Activated T-helper 1 cell treated with anti-CD3 and anti-CD28 coated beads, Interleukin-2, amount 50 U/mL, for 16 hours (primary cell): ENCODE measurements at regions not wholly inside any gene's neighbourhood (a gene's known extent, or its start where the extent isn't known, plus 50 kb on each side); places are given as distances from the start of the nearest gene placed in this dataset.
"Not testable (repeated sequence)": the region's sequence is repeated elsewhere in the genome, so short reads cannot be mapped to it uniquely, and the experiment has no call there.

Experiments used
- DNase-seq, 2 donors: peaks; one replicate each; pipeline ENCODE4 v3.0.0-alpha.2; 2020; ENCODE audit warnings: low read depth in 1 of 2, low spot score in 1 of 2

GRCh38 chr6:139752086-139752485 is 377.6 kb upstream of the CITED2 start:
- DNase-seq: no peak

DNA sequence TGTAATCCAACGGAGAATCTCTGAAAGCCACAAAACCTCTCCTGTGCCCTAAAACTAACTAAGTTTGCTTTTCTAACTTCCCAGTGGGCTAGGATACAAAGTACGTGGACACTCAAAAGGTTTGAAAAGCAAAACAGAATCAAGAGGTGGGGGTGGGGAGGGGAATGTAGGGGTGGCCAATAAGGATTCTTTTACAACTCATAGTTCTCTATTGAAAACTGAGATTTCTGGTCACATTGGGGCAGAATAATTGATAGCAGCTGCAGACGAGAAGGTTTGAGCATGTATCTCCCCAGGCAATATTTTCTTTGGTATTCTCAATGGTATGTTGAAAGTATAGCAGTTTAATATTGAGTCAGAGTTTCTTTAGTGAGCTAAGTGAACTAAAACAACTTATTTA is 376.7 kb upstream of the CITED2 start:
- no peak for DNase-seq

DNA sequence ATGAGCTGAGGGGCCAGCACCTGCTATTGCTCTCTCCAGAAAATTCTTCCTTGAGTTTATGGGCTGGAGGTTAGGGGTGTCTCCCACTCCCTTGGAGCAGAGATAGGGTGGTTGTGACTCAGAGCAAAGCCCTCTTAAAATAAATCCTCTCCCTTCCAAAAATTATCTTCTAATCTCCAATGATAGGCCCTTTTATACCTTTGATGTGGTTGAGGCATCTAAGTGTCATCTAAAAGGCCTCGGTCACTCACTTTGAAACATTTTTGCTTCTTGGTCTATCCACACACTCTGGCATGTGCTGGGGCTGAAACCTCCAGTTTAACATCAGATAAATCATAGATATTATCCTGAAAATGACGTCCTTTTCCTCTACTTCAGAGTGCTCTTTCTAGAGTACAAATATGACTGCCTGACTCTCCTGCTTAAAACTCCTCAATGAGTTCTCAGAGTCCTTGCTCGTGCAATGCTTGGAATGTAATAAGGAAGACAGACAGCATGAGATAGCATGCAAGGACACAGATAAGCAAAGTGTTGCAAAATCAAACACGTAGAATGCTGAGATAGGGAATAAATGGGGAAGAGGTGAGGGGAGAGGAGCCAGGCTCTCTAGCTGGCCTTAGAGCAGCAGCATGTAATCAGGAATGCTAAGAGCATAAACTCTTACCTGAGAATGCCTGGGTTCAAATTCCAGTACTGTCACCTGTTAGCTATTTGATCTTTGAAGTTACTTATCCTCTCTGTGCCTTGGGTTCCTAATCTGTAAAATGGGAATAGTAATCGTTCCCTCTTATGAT is 374.1 kb upstream of the CITED2 start:
- DNase-seq: no peak

GRCh38 chr6:139747154-139747553 is 372.7 kb upstream of the CITED2 start:
- DNase-seq: no peak

GRCh38 chr6:139744891-139745290 is 370.4 kb upstream of the CITED2 start:
- DNase-seq: no peak

DNA sequence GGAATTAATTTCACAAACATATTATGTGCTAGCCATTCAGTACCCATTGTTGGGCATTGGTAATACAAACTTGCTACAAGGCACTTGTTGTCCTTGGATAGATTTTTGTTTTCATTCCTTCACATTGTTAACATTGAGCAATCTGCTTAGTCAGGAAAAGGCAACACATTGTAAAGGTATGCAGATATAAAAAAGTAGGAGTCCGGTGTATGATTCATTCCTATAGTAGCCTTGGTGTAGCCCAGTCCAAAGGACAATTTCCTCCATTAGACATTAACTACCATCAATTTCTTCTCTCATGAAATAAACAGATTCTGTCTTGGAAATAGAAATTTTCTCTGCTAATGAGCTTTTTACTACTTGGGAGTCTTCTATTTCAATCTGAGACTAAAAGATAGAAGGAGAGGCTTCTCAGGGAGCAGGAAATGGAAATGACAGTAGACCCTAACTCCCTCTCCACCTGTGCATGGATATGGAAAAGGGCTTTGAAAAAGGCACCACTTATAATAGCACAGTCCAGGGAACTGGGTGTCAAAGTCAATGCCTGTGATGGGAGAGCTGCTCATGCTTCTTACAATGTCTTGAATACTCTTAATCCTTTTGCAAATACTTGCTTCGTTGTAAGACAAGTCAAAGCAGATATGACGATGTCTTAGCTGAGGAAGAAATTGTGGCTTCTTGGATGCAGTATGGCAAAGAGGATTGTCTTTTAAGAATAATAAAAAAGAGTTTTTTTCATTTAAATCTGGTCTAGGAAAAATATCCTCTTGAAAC is 369.4 kb upstream of the CITED2 start:
- no peak for DNase-seq

GRCh38 chr6:139742671-139743070 is 368.2 kb upstream of the CITED2 start:
- no peak for DNase-seq

DNA sequence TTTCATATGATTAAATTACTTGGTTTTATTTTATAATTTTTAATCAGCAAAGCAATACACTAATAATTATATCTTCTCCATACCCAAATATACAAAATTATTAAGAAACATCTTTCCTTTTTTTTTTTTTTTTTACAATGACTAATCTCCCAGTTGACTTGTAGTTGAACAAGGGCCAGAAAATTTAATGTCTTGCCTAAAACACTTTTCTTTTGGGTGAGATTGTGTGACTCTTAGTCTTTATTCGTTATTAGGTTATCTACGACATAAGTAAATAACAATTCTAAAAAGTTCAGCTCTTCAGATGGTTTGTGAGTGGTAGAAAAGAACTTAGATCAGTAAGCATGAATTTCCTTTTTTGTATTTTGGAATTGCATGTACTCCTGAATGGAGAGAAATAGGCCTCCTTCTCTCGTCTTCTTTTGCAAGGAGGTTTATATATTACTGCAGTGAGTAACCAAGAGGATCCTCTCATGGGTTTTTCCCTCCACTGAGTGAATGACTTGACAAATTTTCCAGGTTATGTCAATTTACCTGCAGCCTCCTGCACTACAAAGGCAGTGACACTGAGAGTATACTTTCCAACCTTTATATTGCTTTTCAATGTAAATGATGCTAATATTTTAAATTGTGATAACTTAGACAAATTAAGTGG is 364.5 kb upstream of the CITED2 start:
- no peak for DNase-seq

- DNase-seq: no peak
Observed at GRCh38 chr6:139736325-139736906, 362.0 kb upstream of the CITED2 start.

GRCh38 chr6:139732451-139732850 is 358.0 kb upstream of the CITED2 start:
- no peak for DNase-seq

GRCh38 chr6:139730340-139730974 is 356.0 kb upstream of the CITED2 start:
- DNase-seq: no peak

DNA sequence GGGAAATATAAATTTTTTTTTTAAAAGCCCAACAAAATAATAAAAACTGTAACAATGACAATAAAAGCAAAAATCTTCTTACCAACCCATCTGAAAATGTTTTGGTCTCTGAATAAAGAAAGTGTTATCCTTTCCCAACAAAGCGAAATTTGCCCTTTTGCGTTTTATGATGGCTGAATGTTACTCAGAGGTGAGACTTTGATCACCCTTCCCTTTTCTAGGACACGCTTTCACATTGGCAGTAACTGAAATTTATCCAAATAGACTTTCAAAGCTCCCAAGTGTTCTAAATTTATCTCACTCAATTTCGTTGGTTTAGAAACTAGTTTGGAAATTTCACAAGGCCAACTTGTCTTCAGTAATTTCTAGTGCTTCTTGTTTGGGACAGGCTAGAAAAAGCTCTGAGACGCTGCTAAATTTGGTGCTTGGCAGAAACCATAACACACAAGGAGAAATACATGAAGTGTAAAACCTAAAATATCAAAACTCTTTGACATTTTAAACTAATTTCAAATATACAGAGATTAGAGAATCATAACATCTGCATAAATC is 354.5 kb upstream of the CITED2 start:
- no peak for DNase-seq

- DNase-seq: not testable (repeated sequence)
Observed at GRCh38 chr6:139726272-139726671, 351.8 kb upstream of the CITED2 start.

GRCh38 chr6:139722530-139722929 is 348.1 kb upstream of the CITED2 start:
- no peak for DNase-seq

- DNase-seq: no peak
Observed at GRCh38 chr6:139721954-139722353, 347.5 kb upstream of the CITED2 start.

DNA sequence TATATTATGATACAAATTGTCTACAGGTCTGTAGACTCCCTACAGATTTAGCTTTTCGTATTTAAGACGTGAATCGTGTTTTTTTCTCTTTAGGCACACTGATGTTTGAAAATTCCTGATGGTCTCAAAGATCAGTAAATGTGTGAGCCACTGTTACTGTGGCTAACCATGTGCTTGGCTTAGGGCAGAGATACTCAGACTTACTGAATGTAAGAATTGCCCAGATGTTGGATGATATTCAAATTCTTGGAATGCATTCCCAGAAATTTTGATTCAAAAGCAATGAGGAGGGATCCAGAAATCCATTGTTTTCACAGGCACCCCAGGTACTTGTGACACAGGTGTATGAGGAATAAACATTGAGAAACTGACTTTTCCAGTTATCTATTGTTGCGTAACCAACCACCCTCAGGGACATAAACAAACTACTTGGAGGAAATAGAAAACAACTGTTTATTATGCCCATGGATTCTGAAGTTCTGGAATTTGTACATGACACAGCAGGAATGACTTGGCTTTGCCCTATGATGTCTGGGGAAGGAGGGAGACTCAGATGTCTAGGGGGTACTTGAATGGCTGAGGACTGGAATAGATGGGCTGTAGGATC is 339.6 kb upstream of the CITED2 start:
- DNase-seq: no peak

DNA sequence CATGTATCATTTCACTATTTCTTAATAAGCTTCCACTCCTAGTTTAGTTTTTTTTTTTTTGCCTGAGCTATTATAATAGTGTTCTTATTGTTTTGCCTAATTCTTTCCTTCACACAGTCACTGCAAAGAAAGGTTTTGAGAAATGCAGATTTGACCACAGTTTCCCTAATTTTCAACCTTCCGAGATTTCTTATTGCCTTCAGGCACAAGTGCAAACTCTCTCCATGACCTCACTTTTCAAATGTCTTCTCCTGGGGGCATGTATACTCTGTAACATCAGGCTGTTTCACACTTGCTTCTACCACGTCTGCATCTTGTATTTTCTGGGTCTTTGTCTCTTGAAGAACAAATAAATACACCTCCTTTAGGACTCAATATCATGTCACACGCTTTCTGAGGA is 339.0 kb upstream of the CITED2 start:
- DNase-seq: no peak

DNA sequence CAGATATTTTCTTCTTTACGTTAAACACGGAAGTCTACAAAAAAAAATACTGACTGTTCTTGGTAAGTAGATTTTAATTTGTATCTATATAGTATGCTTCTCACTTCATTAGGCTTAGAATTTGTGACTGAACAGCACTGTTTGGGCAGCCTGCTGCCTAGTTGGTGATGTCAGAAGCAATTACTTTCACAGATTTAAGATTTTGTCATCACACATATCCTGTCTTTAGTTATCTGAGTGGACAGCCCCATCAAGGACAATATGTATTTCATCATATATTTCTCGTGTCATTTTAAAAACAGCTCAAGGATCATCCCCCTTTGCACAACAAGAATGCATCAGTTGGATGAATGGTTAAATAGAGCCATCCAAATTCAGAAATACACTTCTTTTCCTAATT is 338.4 kb upstream of the CITED2 start:
- DNase-seq: no peak

DNA sequence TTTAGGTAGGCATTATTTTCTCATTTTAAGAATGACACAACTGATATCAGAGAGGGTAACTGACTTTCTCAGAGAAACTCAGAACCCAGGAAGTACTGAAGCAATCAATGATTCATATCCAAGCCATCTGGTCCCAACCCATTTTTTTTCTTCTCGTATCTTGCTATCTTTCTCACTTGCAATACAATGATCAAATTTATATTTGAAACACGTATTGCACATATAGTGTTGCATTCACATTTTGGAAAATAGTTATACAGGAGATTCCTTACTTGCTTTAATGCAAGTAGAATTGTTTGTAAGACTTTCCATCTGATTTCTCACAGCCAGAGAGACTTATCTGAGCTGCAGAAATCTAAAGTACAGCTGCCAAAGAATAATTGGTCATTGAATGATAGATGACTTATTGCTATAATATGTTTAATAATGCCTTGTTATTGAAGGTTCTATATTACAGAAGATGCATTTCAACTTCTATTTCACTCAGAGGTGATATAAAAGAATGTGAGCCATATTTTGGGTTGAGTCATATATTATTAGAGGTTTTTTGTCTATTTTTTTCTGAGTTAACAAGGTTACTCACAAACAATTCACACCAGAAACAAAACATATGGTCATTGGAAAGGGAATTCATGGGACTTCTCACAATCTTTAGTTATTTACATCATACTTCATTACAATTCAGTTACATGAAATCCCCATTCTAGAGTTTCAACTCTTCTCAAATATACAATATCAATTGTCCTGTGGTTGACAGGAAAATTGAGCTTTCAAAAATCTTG is 337.5 kb upstream of the CITED2 start:
- DNase-seq: no peak

DNA sequence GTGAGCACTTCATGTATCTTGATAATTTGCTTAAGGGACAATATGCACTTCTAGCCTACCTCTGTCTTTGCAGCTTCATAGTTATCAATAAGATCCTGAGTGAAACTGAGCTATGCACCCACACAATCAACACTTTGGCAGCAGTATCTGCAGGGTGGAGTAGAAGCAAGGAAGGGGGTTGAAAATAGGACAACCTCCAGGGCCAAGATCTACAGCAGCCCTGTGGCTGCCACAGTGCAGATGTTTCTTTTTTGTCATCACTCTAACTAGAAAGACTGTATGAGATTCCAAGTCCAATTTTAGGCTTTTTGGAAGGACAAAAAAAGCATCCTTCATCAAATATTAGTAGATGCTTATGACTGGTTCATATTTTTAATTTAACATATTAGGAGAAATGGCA is 336.1 kb upstream of the CITED2 start:
- DNase-seq: no peak
